Activated naive CD8-positive, alpha-beta T cell treated with anti-CD3 and anti-CD28 coated beads for 36 hours (primary cell): ENCODE measurements at regions not wholly inside any gene's neighbourhood (a gene's known extent, or its start where the extent isn't known, plus 50 kb on each side); places are given as distances from the start of the nearest gene placed in this dataset.

Experiments used
- DNase-seq: peaks from one replicate; pipeline ENCODE4 v3.0.0; 2021
- H3K27ac Mint-ChIP-seq: one replicate; pipeline ENCODE4 v1.8.0; 2022; ENCODE audit warnings: mild to moderate bottlenecking, moderate library complexity, mixed read lengths
- H3K27me3 Mint-ChIP-seq: one replicate; pipeline ENCODE4 v1.8.0; 2022; ENCODE audit warnings: mild to moderate bottlenecking, mixed read lengths
- H3K36me3 Mint-ChIP-seq: one replicate; pipeline ENCODE4 v1.8.0; 2021; ENCODE audit warnings: mild to moderate bottlenecking, mixed read lengths
- H3K4me1 Mint-ChIP-seq: one replicate; pipeline ENCODE4 v1.8.0; 2021; ENCODE audit warnings: mixed read lengths
- H3K4me3 Mint-ChIP-seq: one replicate; pipeline ENCODE4 v1.8.0; 2022; ENCODE audit warnings: mild to moderate bottlenecking, moderate library complexity, mixed read lengths
- H3K9me3 Mint-ChIP-seq: one replicate; pipeline ENCODE4 v1.8.0; 2022; ENCODE audit warnings: mixed read lengths

GRCh38 chr20:24772667-24773066 lies 176.4 kb upstream of the CST7 start:
- H3K9me3 Mint-ChIP-seq = peaks cover 4% of the 10 kb centered on the region
- H3K4me3 Mint-ChIP-seq = no peak overlapping the region
- peaks cover 10% of the 10 kb centered on the region for H3K27me3 Mint-ChIP-seq
- no peak overlapping the region for H3K27ac Mint-ChIP-seq
- H3K4me1 Mint-ChIP-seq = peaks cover 2% of the 10 kb centered on the region
- no peak for DNase-seq
- H3K36me3 Mint-ChIP-seq = no peaks in the 10 kb centered on the region

- H3K27me3 Mint-ChIP-seq = peaks cover 14% of the 10 kb centered on the region
- H3K4me1 Mint-ChIP-seq = peaks cover 2% of the 10 kb centered on the region
- no peak overlapping the region for H3K4me3 Mint-ChIP-seq
- no peak for DNase-seq
- no peak overlapping the region for H3K27ac Mint-ChIP-seq
- peaks cover 4% of the 10 kb centered on the region for H3K9me3 Mint-ChIP-seq
- H3K36me3 Mint-ChIP-seq = no peaks in the 10 kb centered on the region
Observed at GRCh38 chr20:24773168-24773567, 175.9 kb upstream of the CST7 start.

GRCh38 chr20:24773751-24774201 lies 175.3 kb upstream of the CST7 start:
- no peak for DNase-seq
- Mint-ChIP-seq H3K27me3 (peaks cover 16% of the 10 kb centered on the region), H3K4me3 (no peak overlapping the region)

GRCh38 chr20:24775966-24776365 lies 173.1 kb upstream of the CST7 start:
- DNase-seq = no peak

More at GRCh38 chr20:24773751-24774201, 175.3 kb upstream of the CST7 start:
- H3K27ac Mint-ChIP-seq = no peak overlapping the region
- peaks cover 4% of the 10 kb centered on the region for H3K9me3 Mint-ChIP-seq
- H3K36me3 Mint-ChIP-seq = no peaks in the 10 kb centered on the region
- H3K4me1 Mint-ChIP-seq = peaks cover 2% of the 10 kb centered on the region

GRCh38 chr20:24776755-24777271 lies 172.3 kb upstream of the CST7 start:
- Mint-ChIP-seq H3K4me1 (peaks cover 2% of the 10 kb centered on the region), H3K27me3 (peaks cover 19% of the 10 kb centered on the region), H3K9me3 (peaks cover 4% of the 10 kb centered on the region), H3K36me3 (no peaks in the 10 kb centered on the region), H3K27ac (no peak overlapping the region), H3K4me3 (no peak overlapping the region)
- DNase-seq = no peak

More at GRCh38 chr20:24775966-24776365, 173.1 kb upstream of the CST7 start:
- Mint-ChIP-seq H3K27ac (no peak overlapping the region), H3K4me3 (no peak overlapping the region), H3K36me3 (no peaks in the 10 kb centered on the region), H3K9me3 (peaks cover 4% of the 10 kb centered on the region), H3K27me3 (peaks cover 24% of the 10 kb centered on the region), H3K4me1 (peaks cover 2% of the 10 kb centered on the region)

GRCh38 chr20:24777746-24778145 lies 171.3 kb upstream of the CST7 start:
- Mint-ChIP-seq H3K9me3 (peaks cover 4% of the 10 kb centered on the region), H3K4me3 (no peak overlapping the region)

GRCh38 chr20:24778585-24779031 lies 170.5 kb upstream of the CST7 start:
- DNase-seq = no peak
- Mint-ChIP-seq H3K4me1 (no peaks in the 10 kb centered on the region), H3K27ac (no peak overlapping the region), H3K4me3 (no peak overlapping the region), H3K36me3 (no peaks in the 10 kb centered on the region), H3K9me3 (peaks cover 4% of the 10 kb centered on the region), H3K27me3 (peaks cover 22% of the 10 kb centered on the region)

More at GRCh38 chr20:24777746-24778145, 171.3 kb upstream of the CST7 start:
- Mint-ChIP-seq H3K4me1 (peaks cover 2% of the 10 kb centered on the region), H3K27me3 (peaks cover 22% of the 10 kb centered on the region), H3K27ac (peak overlapping the region; percentile 54), H3K36me3 (no peaks in the 10 kb centered on the region)
- DNase-seq = no peak

- DNase-seq = no peak
- Mint-ChIP-seq H3K4me3 (no peak overlapping the region), H3K36me3 (no peaks in the 10 kb centered on the region), H3K9me3 (peaks cover 4% of the 10 kb centered on the region), H3K27ac (no peak overlapping the region), H3K4me1 (no peaks in the 10 kb centered on the region), H3K27me3 (peaks cover 22% of the 10 kb centered on the region)
Observed at GRCh38 chr20:24779131-24779530, 169.9 kb upstream of the CST7 start.

- H3K36me3 Mint-ChIP-seq = no peaks in the 10 kb centered on the region
- peaks cover 2% of the 10 kb centered on the region for H3K9me3 Mint-ChIP-seq
- no peak for DNase-seq
- H3K4me1 Mint-ChIP-seq = no peaks in the 10 kb centered on the region
- H3K4me3 Mint-ChIP-seq = no peak overlapping the region
- peaks cover 22% of the 10 kb centered on the region for H3K27me3 Mint-ChIP-seq
- H3K27ac Mint-ChIP-seq = no peak overlapping the region
Observed at GRCh38 chr20:24779946-24780345, 169.1 kb upstream of the CST7 start.

GRCh38 chr20:24780674-24781417 lies 168.2 kb upstream of the CST7 start:
- Mint-ChIP-seq H3K4me3 (no peak overlapping the region), H3K27ac (no peak overlapping the region), H3K9me3 (no peaks in the 10 kb centered on the region), H3K4me1 (no peaks in the 10 kb centered on the region), H3K27me3 (peaks cover 22% of the 10 kb centered on the region), H3K36me3 (no peaks in the 10 kb centered on the region)
- DNase-seq = no peak

GRCh38 chr20:24781418-24781980 lies 167.6 kb upstream of the CST7 start:
- Mint-ChIP-seq H3K36me3 (no peaks in the 10 kb centered on the region), H3K4me1 (no peaks in the 10 kb centered on the region), H3K4me3 (no peak overlapping the region), H3K27me3 (peaks cover 21% of the 10 kb centered on the region), H3K27ac (no peak overlapping the region), H3K9me3 (no peaks in the 10 kb centered on the region)
- peak; percentile 9 for DNase-seq

- H3K36me3 Mint-ChIP-seq = no peaks in the 10 kb centered on the region
- H3K4me1 Mint-ChIP-seq = no peaks in the 10 kb centered on the region
- no peak overlapping the region for H3K27ac Mint-ChIP-seq
- peaks cover 19% of the 10 kb centered on the region for H3K27me3 Mint-ChIP-seq
- no peak for DNase-seq
- H3K9me3 Mint-ChIP-seq = no peaks in the 10 kb centered on the region
- H3K4me3 Mint-ChIP-seq = no peak overlapping the region
Observed at GRCh38 chr20:24782301-24782700, 166.8 kb upstream of the CST7 start.

GRCh38 chr20:24782801-24783630 lies 166.1 kb upstream of the CST7 start:
- DNase-seq = no peak
- peaks cover 15% of the 10 kb centered on the region for H3K27me3 Mint-ChIP-seq
- no peaks in the 10 kb centered on the region for H3K9me3 Mint-ChIP-seq
- H3K36me3 Mint-ChIP-seq = no peaks in the 10 kb centered on the region
- no peak overlapping the region for H3K27ac Mint-ChIP-seq
- no peaks in the 10 kb centered on the region for H3K4me1 Mint-ChIP-seq
- no peak overlapping the region for H3K4me3 Mint-ChIP-seq

GRCh38 chr20:24783631-24784492 lies 165.2 kb upstream of the CST7 start:
- Mint-ChIP-seq H3K27ac (no peak overlapping the region), H3K9me3 (no peaks in the 10 kb centered on the region), H3K4me1 (no peaks in the 10 kb centered on the region), H3K36me3 (no peaks in the 10 kb centered on the region), H3K4me3 (no peak overlapping the region), H3K27me3 (peaks cover 11% of the 10 kb centered on the region)
- no peak for DNase-seq
